Caco-2 (cell line): ENCODE measurements at regions not wholly inside any gene's neighbourhood (a gene's known extent, or its start where the extent isn't known, plus 50 kb on each side); places are given as distances from the start of the nearest gene placed in this dataset.
A peak's percentile ranks its signal among the peaks of the same experiment; 100 is the strongest.
"Not testable (repeated sequence)": the region's sequence is repeated elsewhere in the genome, so short reads cannot be mapped to it uniquely, and the experiment has no call there.

Experiments used
- BruUV-seq: library from RNA; stranded (reverse); fragments of 400-500 nt; replicated peaks from 2 replicates; lab custom pipeline; 2021; lab: Mats Ljungman, UMichigan
- CTCF ChIA-PET: fragments of 300-600 bp; sonication (Branson Sonifier 250); formaldehyde crosslinking; loops from one replicate; lab custom pipeline; 2022; ENCODE audit warnings: antibody characterized with exemption; lab: Charles Lee
- POLR2A ChIA-PET: fragments of 300-600 bp; sonication (Branson Sonifier 250); formaldehyde crosslinking; loops from one replicate; lab custom pipeline; 2022; ENCODE audit warnings: antibody characterized with exemption; lab: Charles Lee
- DNase-seq, 2 experiments: peaks; one replicate each; pipeline versions ENCODE4 v3.0.0 to v3.0.0-alpha.2; 2020 to 2022
- H3K27me3 ChIP-seq: replicated peaks from 2 replicates; pipeline ENCODE4 v1.6.0; 2011; ENCODE audit warnings: low read length; ENCODE audit not compliant: control insufficient read depth, insufficient read depth
- H3K36me3 ChIP-seq: 2 replicates; pipeline ENCODE4 v1.5.1; 2011; ENCODE audit warnings: low read length; ENCODE audit not compliant: control insufficient read depth, insufficient read depth
- H3K4me1 ChIP-seq: fragments of 250-450 bp; sonication (Bioruptor Pico); 2 replicates; pipeline ENCODE4 v1.5.1; 2020; ENCODE audit warnings: mild to moderate bottlenecking
- H3K4me3 ChIP-seq: 2 replicates; pipeline ENCODE4 v1.5.1; 2011; ENCODE audit warnings: low read depth, mild to moderate bottlenecking, control low read depth, low read length
- H3K9me3 ChIP-seq: fragments of 250-450 bp; sonication (Bioruptor Pico); 2 replicates; pipeline ENCODE4 v1.5.1; 2020; ENCODE audit warnings: mild to moderate bottlenecking, moderate library complexity
- H3K27ac Mint-ChIP-seq: one replicate; pipeline ENCODE4 v1.8.0; 2022; ENCODE audit warnings: mixed read lengths; ENCODE audit not compliant: unreplicated experiment
- H3K27me3 Mint-ChIP-seq: one replicate; pipeline ENCODE4 v1.8.0; 2022; ENCODE audit warnings: mixed read lengths; ENCODE audit not compliant: insufficient read depth, unreplicated experiment
- H3K36me3 Mint-ChIP-seq: one replicate; pipeline ENCODE4 v1.8.0; 2022; ENCODE audit warnings: mild to moderate bottlenecking, mixed read lengths; ENCODE audit not compliant: insufficient read depth, unreplicated experiment
- H3K4me1 Mint-ChIP-seq: one replicate; pipeline ENCODE4 v1.8.0; 2022; ENCODE audit warnings: low read depth, mixed read lengths; ENCODE audit not compliant: unreplicated experiment
- H3K4me3 Mint-ChIP-seq: one replicate; pipeline ENCODE4 v1.8.0; 2022; ENCODE audit warnings: mild to moderate bottlenecking, moderate library complexity, mixed read lengths; ENCODE audit not compliant: unreplicated experiment
- H3K9me3 Mint-ChIP-seq: one replicate; pipeline ENCODE4 v1.8.0; 2022; ENCODE audit warnings: mixed read lengths; ENCODE audit not compliant: unreplicated experiment
- intact Hi-C: fragments of 100-400 bp; cut with micrococcal nuclease; formaldehyde crosslinking; loops from one replicate; pipeline ENCODE4 v1.10.0; 2022; ENCODE audit not compliant: unreplicated experiment

DNA sequence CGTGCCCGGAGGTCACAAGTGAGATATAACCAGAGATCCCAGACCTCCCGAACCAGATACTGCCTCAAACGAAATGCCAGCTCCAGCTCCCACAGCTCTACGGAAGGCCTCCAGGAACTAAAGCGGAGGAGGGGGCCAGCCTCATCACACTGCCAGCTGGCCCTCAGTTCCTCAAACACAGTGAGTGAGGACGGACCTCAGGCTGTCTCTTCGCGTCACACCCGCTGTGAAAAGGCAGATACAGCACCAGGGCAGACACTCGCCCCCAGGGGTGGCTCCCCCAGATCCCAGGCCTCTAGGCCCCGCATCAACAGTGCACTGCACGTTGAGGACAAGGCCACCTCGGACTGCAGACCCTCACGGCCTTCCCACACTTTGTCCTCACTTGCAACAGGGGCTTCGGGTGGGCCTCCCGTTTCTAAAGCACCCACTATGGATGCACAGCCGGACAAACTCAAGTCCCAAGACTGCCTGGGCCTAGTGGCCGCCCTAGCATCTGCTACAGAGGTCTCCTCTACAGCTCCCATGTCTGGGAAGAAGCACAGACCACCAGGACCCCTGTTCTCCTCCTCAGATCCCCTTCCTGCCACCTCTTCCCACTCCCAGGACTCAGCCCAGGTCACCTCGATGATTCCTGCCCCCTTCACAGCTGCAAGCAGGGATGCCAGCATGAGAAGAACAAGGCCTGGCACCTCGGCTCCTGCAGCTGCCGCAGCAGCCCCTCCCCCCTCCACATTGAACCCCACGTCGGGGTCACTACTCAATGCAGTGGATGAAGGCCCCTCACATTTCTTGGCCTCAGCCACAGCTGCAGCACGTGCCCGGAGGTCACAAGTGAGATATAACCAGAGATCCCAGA lies 149.3 kb upstream of the C1QTNF3 start:
- peaks cover 44% of the 10 kb centered on the region for H3K36me3 Mint-ChIP-seq
- H3K27me3 ChIP-seq, H3K4me3 Mint-ChIP-seq, H3K4me3 ChIP-seq, H3K27me3 Mint-ChIP-seq, POLR2A ChIA-PET, H3K9me3 ChIP-seq, H3K4me1 ChIP-seq, BruUV-seq, H3K4me1 Mint-ChIP-seq, H3K36me3 ChIP-seq, H3K9me3 Mint-ChIP-seq, intact Hi-C loops, CTCF ChIA-PET: not testable (repeated sequence)
- peak overlapping the region; percentile 55 for H3K27ac Mint-ChIP-seq
- DNase-seq = peak; percentile 36 to 64

DNA sequence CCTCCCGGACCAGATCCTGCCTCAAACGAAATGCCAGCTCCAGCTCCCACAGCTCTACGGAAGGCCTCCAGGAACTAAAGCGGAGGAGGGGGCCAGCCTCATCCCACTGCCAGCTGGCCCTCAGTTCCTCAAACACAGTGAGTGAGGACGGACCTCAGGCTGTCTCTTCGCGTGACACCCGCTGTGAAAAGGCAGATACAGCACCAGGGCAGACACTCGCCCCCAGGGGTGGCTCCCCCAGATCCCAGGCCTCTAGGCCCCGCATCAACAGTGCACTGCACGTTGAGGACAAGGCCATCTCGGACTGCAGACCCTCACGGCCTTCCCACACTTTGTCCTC lies 149.9 kb upstream of the C1QTNF3 start:
- H3K27ac Mint-ChIP-seq = peak overlapping the region; percentile 55
- CTCF ChIA-PET = not testable (repeated sequence)

DNA sequence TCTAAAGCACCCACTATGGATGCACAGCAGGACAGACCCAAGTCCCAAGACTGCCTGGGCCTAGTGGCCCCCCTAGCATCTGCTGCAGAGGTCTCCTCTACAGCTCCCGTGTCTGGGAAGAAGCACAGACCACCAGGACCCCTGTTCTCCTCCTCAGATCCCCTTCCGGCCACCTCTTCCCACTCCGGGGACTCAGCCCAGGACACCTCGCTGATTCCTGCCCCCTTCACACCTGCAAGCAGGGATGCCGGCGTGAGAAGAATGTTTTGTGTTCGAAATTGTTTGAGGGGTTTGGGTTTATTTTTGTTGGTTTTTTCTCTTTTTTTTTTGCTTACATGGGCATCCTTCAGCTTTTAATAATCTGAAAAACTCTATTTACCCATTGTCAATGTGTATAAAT lies 150.3 kb upstream of the C1QTNF3 start:
- H3K27ac Mint-ChIP-seq, H3K27me3 ChIP-seq, H3K4me1 Mint-ChIP-seq, H3K27me3 Mint-ChIP-seq, H3K36me3 ChIP-seq, H3K9me3 ChIP-seq, BruUV-seq, POLR2A ChIA-PET, H3K9me3 Mint-ChIP-seq, H3K4me1 ChIP-seq, CTCF ChIA-PET, intact Hi-C loops, H3K4me3 Mint-ChIP-seq, H3K4me3 ChIP-seq: not testable (repeated sequence)
- peaks cover 39% of the 10 kb centered on the region for H3K36me3 Mint-ChIP-seq
- DNase-seq = peak; percentile 16 to 40

More for the DNA sequence above, 149.9 kb upstream of the C1QTNF3 start:
- H3K36me3 Mint-ChIP-seq = peaks cover 42% of the 10 kb centered on the region
- H3K4me1 ChIP-seq, H3K4me3 ChIP-seq, H3K27me3 Mint-ChIP-seq, intact Hi-C loops, BruUV-seq, POLR2A ChIA-PET, H3K27me3 ChIP-seq, H3K9me3 Mint-ChIP-seq, H3K36me3 ChIP-seq, H3K4me3 Mint-ChIP-seq, H3K4me1 Mint-ChIP-seq, H3K9me3 ChIP-seq: not testable (repeated sequence)
- peak; percentile 6 to 51 for DNase-seq

DNA sequence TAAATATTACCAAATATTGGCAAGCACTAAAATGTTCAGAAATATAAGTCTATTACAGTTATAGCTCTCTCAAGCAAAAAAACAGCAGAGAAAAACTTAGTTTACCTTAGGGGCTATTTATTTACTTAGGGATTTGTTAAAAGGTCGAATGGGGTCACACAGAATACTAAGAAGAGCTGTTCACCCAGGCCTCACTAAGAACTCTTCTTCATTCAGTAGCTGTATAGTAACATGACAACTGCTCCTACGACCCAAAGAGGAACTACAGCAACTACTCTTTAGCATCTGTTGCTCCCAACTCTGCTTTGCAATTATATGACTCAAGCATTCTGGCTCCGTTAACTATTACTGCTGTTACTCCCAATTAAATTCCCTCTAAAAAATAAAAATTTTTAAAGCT lies 150.8 kb upstream of the C1QTNF3 start:
- H3K27me3 Mint-ChIP-seq, H3K9me3 Mint-ChIP-seq, intact Hi-C loops, H3K27me3 ChIP-seq, H3K36me3 ChIP-seq, H3K4me3 ChIP-seq, DNase-seq, POLR2A ChIA-PET, H3K4me3 Mint-ChIP-seq, CTCF ChIA-PET, H3K27ac Mint-ChIP-seq, H3K4me1 Mint-ChIP-seq, H3K4me1 ChIP-seq, H3K9me3 ChIP-seq: not testable (repeated sequence)
- peaks cover 39% of the 10 kb centered on the region for H3K36me3 Mint-ChIP-seq
- BruUV-seq = TSS peak; percentile 17

DNA sequence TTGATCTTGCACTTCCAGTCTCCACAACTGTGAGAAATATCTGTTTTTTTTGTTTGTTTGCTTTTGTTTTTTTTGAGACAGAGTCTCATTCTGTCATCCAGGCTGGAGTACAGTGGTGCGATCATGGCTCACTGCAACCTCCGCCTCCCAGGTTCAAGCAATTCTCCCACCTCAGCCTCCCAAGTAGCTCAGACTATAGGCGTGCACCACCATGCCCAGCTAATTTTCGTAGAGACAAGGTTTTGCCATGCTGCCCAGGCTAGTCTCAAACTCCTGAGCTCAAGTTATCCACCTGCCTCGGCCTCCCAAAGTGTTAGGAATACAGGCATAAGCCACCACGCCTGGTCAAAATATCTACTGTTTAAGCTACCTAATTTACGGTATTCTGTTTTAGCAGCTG lies 153.1 kb upstream of the C1QTNF3 start:
- H3K4me3 Mint-ChIP-seq, H3K9me3 Mint-ChIP-seq, intact Hi-C loops, H3K4me1 ChIP-seq, BruUV-seq, POLR2A ChIA-PET, H3K27me3 Mint-ChIP-seq, H3K27me3 ChIP-seq, H3K4me1 Mint-ChIP-seq, H3K36me3 ChIP-seq, H3K27ac Mint-ChIP-seq, DNase-seq, H3K4me3 ChIP-seq, H3K9me3 ChIP-seq, CTCF ChIA-PET: not testable (repeated sequence)
- peaks cover 24% of the 10 kb centered on the region for H3K36me3 Mint-ChIP-seq

DNA sequence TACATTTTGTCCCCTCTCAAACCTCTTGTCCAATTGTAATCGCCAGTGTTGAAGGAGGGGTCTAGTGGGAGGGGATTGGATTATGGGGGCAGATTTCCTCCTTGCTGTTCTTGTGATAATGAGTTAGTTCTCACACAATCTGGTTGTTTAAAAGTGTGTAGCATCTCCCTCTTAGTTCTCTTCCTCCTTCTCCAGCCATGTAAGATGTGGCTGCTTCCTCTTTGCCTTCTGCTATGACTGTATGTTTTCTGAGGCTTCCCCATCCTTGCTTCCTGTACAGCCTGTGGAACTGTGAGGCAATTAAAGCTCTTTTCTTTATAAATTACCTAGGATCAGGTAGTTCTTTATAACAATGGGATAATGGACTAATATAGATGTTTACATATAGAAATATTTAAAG lies 162.3 kb upstream of the C1QTNF3 start:
- CTCF ChIA-PET, H3K4me1 Mint-ChIP-seq, intact Hi-C loops, DNase-seq, H3K4me3 Mint-ChIP-seq, H3K4me3 ChIP-seq, H3K27me3 ChIP-seq, H3K27me3 Mint-ChIP-seq, H3K9me3 ChIP-seq, H3K36me3 Mint-ChIP-seq, H3K36me3 ChIP-seq, H3K9me3 Mint-ChIP-seq, H3K27ac Mint-ChIP-seq, H3K4me1 ChIP-seq, POLR2A ChIA-PET, BruUV-seq: not testable (repeated sequence)

DNA sequence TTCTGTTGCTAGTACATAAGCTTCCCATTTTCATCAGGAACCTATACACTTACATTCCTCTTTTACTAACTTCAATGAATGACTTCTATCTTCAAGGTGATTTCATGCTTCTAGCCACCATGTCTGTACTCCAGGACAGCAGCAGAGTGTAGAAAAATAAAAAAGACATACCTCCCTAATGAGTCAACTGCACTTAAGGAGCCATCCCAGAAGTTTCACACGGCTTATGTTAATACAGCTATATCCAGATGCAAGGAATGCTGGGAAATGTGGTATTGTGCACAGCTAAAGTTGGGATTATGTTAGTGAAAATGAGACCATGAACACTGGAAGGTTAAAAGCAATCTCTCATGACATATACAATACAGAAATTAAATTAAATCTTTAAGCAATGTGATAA lies 174.4 kb upstream of the C1QTNF3 start:
- H3K27ac Mint-ChIP-seq, CTCF ChIA-PET, H3K27me3 ChIP-seq, H3K36me3 Mint-ChIP-seq, H3K27me3 Mint-ChIP-seq, H3K36me3 ChIP-seq, BruUV-seq, H3K4me3 ChIP-seq, H3K9me3 Mint-ChIP-seq, POLR2A ChIA-PET, H3K4me3 Mint-ChIP-seq, H3K4me1 Mint-ChIP-seq, H3K9me3 ChIP-seq, intact Hi-C loops, DNase-seq, H3K4me1 ChIP-seq: not testable (repeated sequence)
